GM12878 (cell line): ENCODE measurements at regions not wholly inside any gene's neighbourhood (a gene's known extent, or its start where the extent isn't known, plus 50 kb on each side); places are given as distances from the start of the nearest gene placed in this dataset.

Experiments
- CHD2 ChIP-seq: IDR thresholded peaks from 2 replicates; pipeline ENCODE4 v1.6.1; 2011; ENCODE audit warnings: low read depth, low read length, improper control_type of control experiment, borderline replicate concordance
- CTCF ChIP-seq, 3 experiments: IDR thresholded peaks in 2 of 3; conservative IDR thresholded peaks in 1 of 3; 2 replicates each; pipeline ENCODE4 v1.5.1; 2011; ENCODE audit warnings: low read depth in 3 of 3, low read length in 3 of 3, mild to moderate bottlenecking in 3 of 3, control low read depth in 2 of 3, moderate library complexity in 2 of 3, inconsistent platforms in 1 of 3, mixed read lengths in 1 of 3; ENCODE audit not compliant: control insufficient read depth in 2 of 3, insufficient read depth in 1 of 3; ENCODE audit errors: extremely low read depth in 1 of 3
- FOXM1 ChIP-seq: IDR thresholded peaks from 2 replicates; pipeline ENCODE4 v1.6.1; 2012; ENCODE audit warnings: low read depth, mild to moderate bottlenecking, inconsistent platforms, low read length, moderate library complexity
- SIN3A ChIP-seq: IDR thresholded peaks from 2 replicates; pipeline ENCODE4 v1.6.1; 2012; ENCODE audit warnings: low read depth, low read length, improper control_type of control experiment
- TF ChIP-seq, protein P1 (sequence below): fragments of 450-650 bp; IDR thresholded peaks from 2 replicates; pipeline ENCODE4 v1.6.1; 2017; ENCODE audit warnings: mild to moderate bottlenecking

GRCh38 chr15:26048669-26049068 is 185.5 kb upstream of the ATP10A start:
- TF ChIP-seq, protein P1, sequence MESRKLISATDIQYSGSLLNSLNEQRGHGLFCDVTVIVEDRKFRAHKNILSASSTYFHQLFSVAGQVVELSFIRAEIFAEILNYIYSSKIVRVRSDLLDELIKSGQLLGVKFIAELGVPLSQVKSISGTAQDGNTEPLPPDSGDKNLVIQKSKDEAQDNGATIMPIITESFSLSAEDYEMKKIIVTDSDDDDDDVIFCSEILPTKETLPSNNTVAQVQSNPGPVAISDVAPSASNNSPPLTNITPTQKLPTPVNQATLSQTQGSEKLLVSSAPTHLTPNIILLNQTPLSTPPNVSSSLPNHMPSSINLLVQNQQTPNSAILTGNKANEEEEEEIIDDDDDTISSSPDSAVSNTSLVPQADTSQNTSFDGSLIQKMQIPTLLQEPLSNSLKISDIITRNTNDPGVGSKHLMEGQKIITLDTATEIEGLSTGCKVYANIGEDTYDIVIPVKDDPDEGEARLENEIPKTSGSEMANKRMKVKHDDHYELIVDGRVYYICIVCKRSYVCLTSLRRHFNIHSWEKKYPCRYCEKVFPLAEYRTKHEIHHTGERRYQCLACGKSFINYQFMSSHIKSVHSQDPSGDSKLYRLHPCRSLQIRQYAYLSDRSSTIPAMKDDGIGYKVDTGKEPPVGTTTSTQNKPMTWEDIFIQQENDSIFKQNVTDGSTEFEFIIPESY = no peak
- TF ChIP-seq CTCF (IDR thresholded peaks at IDR 0.05 in 2 of 3, conservative IDR thresholded peaks at IDR 0.05 in 1 of 3; ENCODE audit: control insufficient read depth in 2 of 3, extremely low read depth in 1 of 3, insufficient read depth in 1 of 3, low read depth in 3 of 3, low read length in 3 of 3) (no peak), SIN3A (no peak), CHD2 (no peak), FOXM1 (no peak)
